HCT116 (cell line): ENCODE measurements at regions not wholly inside any gene's neighbourhood (a gene's known extent, or its start where the extent isn't known, plus 50 kb on each side); places are given as distances from the start of the nearest gene placed in this dataset.

Experiments
- ELF1 ChIP-seq: IDR thresholded peaks from 2 replicates; pipeline ENCODE4 v1.6.1; 2012; ENCODE audit warnings: low read depth, borderline replicate concordance
- EZH2 ChIP-seq: fragments of 200-600 bp; sonication (generic); IDR thresholded peaks from 2 replicates; pipeline ENCODE4 v1.6.1; 2017; ENCODE audit warnings: antibody characterized with exemption, mixed run types
- EZH2phosphoT487 ChIP-seq: fragments of 200-600 bp; IDR thresholded peaks from 2 replicates; pipeline ENCODE4 v1.6.1; 2018; ENCODE audit warnings: antibody characterized with exemption, borderline replicate concordance
- FOSL1 ChIP-seq: IDR thresholded peaks from 2 replicates; pipeline ENCODE4 v1.6.1; 2012; ENCODE audit warnings: low read depth
- POLR2A ChIP-seq: IDR thresholded peaks from 2 replicates; pipeline ENCODE4 v1.7.0; 2011; ENCODE audit warnings: borderline replicate concordance; ENCODE audit not compliant: insufficient read depth, insufficient read length; ENCODE audit errors: extremely low read depth
- RAD21 ChIP-seq: IDR thresholded peaks from 2 replicates; pipeline ENCODE4 v1.6.1; 2012; ENCODE audit warnings: low read depth, mild to moderate bottlenecking
- SP1 ChIP-seq: IDR thresholded peaks from 2 replicates; pipeline ENCODE4 v1.6.1; 2012; ENCODE audit warnings: low read depth
- ZNF274 ChIP-seq: fragments of 200-500 bp; sonication (Bioruptor generic); IDR thresholded peaks from 2 replicates; pipeline ENCODE4 v1.6.1; 2014; ENCODE audit warnings: mild to moderate bottlenecking, low read depth, low read length, inconsistent platforms
- TF ChIP-seq, protein P1 (sequence below), 3 experiments: fragments of 200-600 bp in 1 of 3; sonication (generic) in 1 of 3; IDR thresholded peaks in 2 of 3; conservative IDR thresholded peaks in 1 of 3; 2 replicates each; pipeline ENCODE4 v1.5.1; 2012 to 2017; ENCODE audit warnings: low read depth in 2 of 3, low read length in 2 of 3, antibody characterized with exemption in 1 of 3, borderline replicate concordance in 1 of 3, control low read depth in 1 of 3, mild to moderate bottlenecking in 1 of 3, mixed read lengths in 1 of 3, mixed run types in 1 of 3, moderate library complexity in 1 of 3; ENCODE audit not compliant: insufficient read depth in 1 of 3
- TF ChIP-seq, protein P2 (sequence below): IDR thresholded peaks from 2 replicates; pipeline ENCODE4 v1.6.1; 2012

- TF ChIP-seq, protein P1, sequence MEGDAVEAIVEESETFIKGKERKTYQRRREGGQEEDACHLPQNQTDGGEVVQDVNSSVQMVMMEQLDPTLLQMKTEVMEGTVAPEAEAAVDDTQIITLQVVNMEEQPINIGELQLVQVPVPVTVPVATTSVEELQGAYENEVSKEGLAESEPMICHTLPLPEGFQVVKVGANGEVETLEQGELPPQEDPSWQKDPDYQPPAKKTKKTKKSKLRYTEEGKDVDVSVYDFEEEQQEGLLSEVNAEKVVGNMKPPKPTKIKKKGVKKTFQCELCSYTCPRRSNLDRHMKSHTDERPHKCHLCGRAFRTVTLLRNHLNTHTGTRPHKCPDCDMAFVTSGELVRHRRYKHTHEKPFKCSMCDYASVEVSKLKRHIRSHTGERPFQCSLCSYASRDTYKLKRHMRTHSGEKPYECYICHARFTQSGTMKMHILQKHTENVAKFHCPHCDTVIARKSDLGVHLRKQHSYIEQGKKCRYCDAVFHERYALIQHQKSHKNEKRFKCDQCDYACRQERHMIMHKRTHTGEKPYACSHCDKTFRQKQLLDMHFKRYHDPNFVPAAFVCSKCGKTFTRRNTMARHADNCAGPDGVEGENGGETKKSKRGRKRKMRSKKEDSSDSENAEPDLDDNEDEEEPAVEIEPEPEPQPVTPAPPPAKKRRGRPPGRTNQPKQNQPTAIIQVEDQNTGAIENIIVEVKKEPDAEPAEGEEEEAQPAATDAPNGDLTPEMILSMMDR (IDR thresholded peaks at IDR 0.05 in 2 of 3, conservative IDR thresholded peaks at IDR 0.05 in 1 of 3; ENCODE audit: borderline replicate concordance in 1 of 3, insufficient read depth in 1 of 3, low read depth in 2 of 3, low read length in 2 of 3), result no peak
- TF ChIP-seq POLR2A (no peak), EZH2 (no peak), ELF1 (no peak), SP1 (no peak), EZH2phosphoT487 (no peak), RAD21 (no peak), ZNF274 (no peak), FOSL1 (no peak)
- TF ChIP-seq, protein P2, sequence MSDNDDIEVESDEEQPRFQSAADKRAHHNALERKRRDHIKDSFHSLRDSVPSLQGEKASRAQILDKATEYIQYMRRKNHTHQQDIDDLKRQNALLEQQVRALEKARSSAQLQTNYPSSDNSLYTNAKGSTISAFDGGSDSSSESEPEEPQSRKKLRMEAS, result no peak
Measured at GRCh38 chr12:67726868-67727267, 78.3 kb downstream of the DYRK2 start.
